HG03460 (cell line): ENCODE measurements at regions not wholly inside any gene's neighbourhood (a gene's known extent, or its start where the extent isn't known, plus 50 kb on each side); places are given as distances from the start of the nearest gene placed in this dataset.
"Not testable (repeated sequence)": the region's sequence is repeated elsewhere in the genome, so short reads cannot be mapped to it uniquely, and the experiment has no call there.

Source experiments
- ATAC-seq: cut with Tn5 transposase; IDR thresholded peaks from one replicate; pipeline ENCODE4 v1.9.1; 2021; ENCODE audit not compliant: unreplicated experiment

GRCh38 chr22:22716136-22716665 is 71.8 kb downstream of the GGTLC2 start:
- no peak for ATAC-seq

GRCh38 chr22:22717664-22718063 is 73.2 kb downstream of the GGTLC2 start:
- no peak for ATAC-seq

GRCh38 chr22:22720201-22720723 is 75.8 kb downstream of the GGTLC2 start:
- ATAC-seq: peak; percentile 56

- peak; percentile 72 for ATAC-seq
Observed at GRCh38 chr22:22720724-22721261, 76.4 kb downstream of the GGTLC2 start.

- ATAC-seq: no peak
Observed at GRCh38 chr22:22721681-22722354, 77.4 kb downstream of the GGTLC2 start.

GRCh38 chr22:22728382-22728781 is 84.0 kb downstream of the GGTLC2 start:
- no peak for ATAC-seq

GRCh38 chr22:22730655-22731373 is 86.4 kb downstream of the GGTLC2 start:
- ATAC-seq: no peak

- ATAC-seq: no peak
Observed at GRCh38 chr22:22731374-22731676, 86.9 kb downstream of the GGTLC2 start.

- not testable (repeated sequence) for ATAC-seq
Observed at GRCh38 chr22:22733006-22733405, 88.6 kb downstream of the GGTLC2 start.

- ATAC-seq: no peak
Observed at GRCh38 chr22:22733881-22734373, 89.5 kb downstream of the GGTLC2 start.

GRCh38 chr22:22734395-22735272 is 90.2 kb downstream of the GGTLC2 start:
- ATAC-seq: not testable (repeated sequence)

GRCh38 chr22:22735276-22735675 is 90.9 kb downstream of the GGTLC2 start:
- not testable (repeated sequence) for ATAC-seq

- no peak for ATAC-seq
Observed at GRCh38 chr22:22735695-22736611, 91.5 kb downstream of the GGTLC2 start.

GRCh38 chr22:22737590-22737989 is 93.2 kb downstream of the GGTLC2 start:
- ATAC-seq: no peak

- ATAC-seq: no peak
Observed at GRCh38 chr22:22738959-22739585, 94.7 kb downstream of the GGTLC2 start.

GRCh38 chr22:22740560-22741276 is 96.3 kb downstream of the GGTLC2 start:
- ATAC-seq: no peak

GRCh38 chr22:22741843-22742242 is 97.4 kb downstream of the GGTLC2 start:
- ATAC-seq: no peak

GRCh38 chr22:22742641-22743040 is 98.2 kb downstream of the GGTLC2 start:
- no peak for ATAC-seq
